ENCODE measurements at regions not wholly inside any gene's neighbourhood (a gene's known extent, or its start where the extent isn't known, plus 50 kb on each side); places are given as distances from the start of the nearest gene placed in this dataset.

GRCh38 chr6:92050216-92050615 lies 1369.1 kb downstream of the EPHA7 start:
- DNase-seq (ENCODE audit: low read depth in 3 of 3) = no peak

- DNase-seq (ENCODE audit: low read depth in 3 of 3) = no peak
Measured at GRCh38 chr6:92047860-92048259, 1371.5 kb downstream of the EPHA7 start.

- no peak for DNase-seq (ENCODE audit: low read depth in 3 of 3)
Measured at GRCh38 chr6:92047152-92047850, 1372.1 kb downstream of the EPHA7 start.

- no peak for DNase-seq (ENCODE audit: low read depth in 3 of 3)
Measured at GRCh38 chr6:92044312-92044711, 1375.0 kb downstream of the EPHA7 start.

GRCh38 chr6:92043777-92044176 lies 1375.6 kb downstream of the EPHA7 start:
- DNase-seq (ENCODE audit: low read depth in 3 of 3) = no peak

GRCh38 chr6:92026878-92027277 lies 1392.5 kb downstream of the EPHA7 start:
- DNase-seq (ENCODE audit: low read depth in 3 of 3) = no peak

- DNase-seq (ENCODE audit: low read depth in 3 of 3) = no peak
Measured at GRCh38 chr6:92024881-92025280, 1394.5 kb downstream of the EPHA7 start.

- no peak for DNase-seq (ENCODE audit: low read depth in 3 of 3)
Measured at GRCh38 chr6:92024110-92024509, 1395.2 kb downstream of the EPHA7 start.

- DNase-seq (ENCODE audit: low read depth in 3 of 3) = no peak
Measured at GRCh38 chr6:92023410-92023966, 1395.9 kb downstream of the EPHA7 start.

GRCh38 chr6:92011681-92012245 lies 1407.6 kb downstream of the EPHA7 start:
- no peak for DNase-seq (ENCODE audit: low read depth in 3 of 3)

GRCh38 chr6:92008757-92009502 lies 1410.4 kb downstream of the EPHA7 start:
- no peak for DNase-seq (ENCODE audit: low read depth in 3 of 3)

GRCh38 chr6:92000112-92000511 lies 1413.2 kb upstream of the MAP3K7 start:
- no peak for DNase-seq (ENCODE audit: low read depth in 3 of 3)

GRCh38 chr6:91994787-91995186 lies 1407.9 kb upstream of the MAP3K7 start:
- no peak for DNase-seq (ENCODE audit: low read depth in 3 of 3)

- DNase-seq (ENCODE audit: low read depth in 3 of 3) = no peak
Measured at GRCh38 chr6:91982559-91982958, 1395.7 kb upstream of the MAP3K7 start.

GRCh38 chr6:91976797-91977196 lies 1389.9 kb upstream of the MAP3K7 start:
- DNase-seq (ENCODE audit: low read depth in 3 of 3) = no peak

GRCh38 chr6:91970700-91971099 lies 1383.8 kb upstream of the MAP3K7 start:
- DNase-seq (ENCODE audit: low read depth in 3 of 3) = no peak

- no peak for DNase-seq (ENCODE audit: low read depth in 3 of 3)
Measured at GRCh38 chr6:91965872-91966271, 1379.0 kb upstream of the MAP3K7 start.

- no peak for DNase-seq (ENCODE audit: low read depth in 3 of 3)
Measured at GRCh38 chr6:91961671-91962070, 1374.8 kb upstream of the MAP3K7 start.

GRCh38 chr6:91961236-91961635 lies 1374.4 kb upstream of the MAP3K7 start:
- no peak for DNase-seq (ENCODE audit: low read depth in 3 of 3)

- no peak for DNase-seq (ENCODE audit: low read depth in 3 of 3)
Measured at GRCh38 chr6:91941838-91942237, 1355.0 kb upstream of the MAP3K7 start.

- no peak for DNase-seq (ENCODE audit: low read depth in 3 of 3)
Measured at GRCh38 chr6:91940801-91941200, 1353.9 kb upstream of the MAP3K7 start.

GRCh38 chr6:91926827-91927226 lies 1340.0 kb upstream of the MAP3K7 start:
- no peak for DNase-seq (ENCODE audit: low read depth in 3 of 3)

GRCh38 chr6:91926361-91926760 lies 1339.5 kb upstream of the MAP3K7 start:
- no peak for DNase-seq (ENCODE audit: low read depth in 3 of 3)

All from stimulated activated CD4-positive, alpha-beta T cell treated with anti-CD3 and anti-CD28 coated beads, TNF-alpha, amount 100 ng/mL, for 24 hours (primary cell).